GM18868 (cell line): ENCODE measurements at regions not wholly inside any gene's neighbourhood (a gene's known extent, or its start where the extent isn't known, plus 50 kb on each side); places are given as distances from the start of the nearest gene placed in this dataset.
"Not testable (repeated sequence)": the region's sequence is repeated elsewhere in the genome, so short reads cannot be mapped to it uniquely, and the experiment has no call there.

Experiments used
- ATAC-seq: cut with Tn5 transposase; IDR thresholded peaks from one replicate; pipeline ENCODE4 v1.9.1; 2021; ENCODE audit warnings: mild to moderate bottlenecking, moderate library complexity; ENCODE audit not compliant: unreplicated experiment

DNA sequence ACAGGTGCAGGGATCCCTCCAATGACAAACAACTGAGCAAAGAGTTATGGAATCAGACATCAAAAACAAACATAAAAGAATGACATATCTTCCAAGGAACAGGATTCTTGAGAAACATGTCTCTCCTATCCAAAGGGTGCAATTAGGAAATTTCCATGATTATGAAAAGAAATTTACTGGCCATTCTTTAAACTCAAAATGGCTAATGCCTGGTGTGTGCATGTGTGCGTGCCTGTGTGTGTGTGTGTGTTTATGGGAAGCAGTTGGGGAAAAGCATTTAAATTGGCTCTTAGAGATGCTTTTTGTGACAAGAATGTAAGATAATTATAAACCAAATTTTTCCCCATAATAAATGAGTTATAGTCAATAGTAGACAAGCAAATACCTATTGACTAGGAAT lies 320.5 kb upstream of the THBS1 start:
- ATAC-seq: no peak

DNA sequence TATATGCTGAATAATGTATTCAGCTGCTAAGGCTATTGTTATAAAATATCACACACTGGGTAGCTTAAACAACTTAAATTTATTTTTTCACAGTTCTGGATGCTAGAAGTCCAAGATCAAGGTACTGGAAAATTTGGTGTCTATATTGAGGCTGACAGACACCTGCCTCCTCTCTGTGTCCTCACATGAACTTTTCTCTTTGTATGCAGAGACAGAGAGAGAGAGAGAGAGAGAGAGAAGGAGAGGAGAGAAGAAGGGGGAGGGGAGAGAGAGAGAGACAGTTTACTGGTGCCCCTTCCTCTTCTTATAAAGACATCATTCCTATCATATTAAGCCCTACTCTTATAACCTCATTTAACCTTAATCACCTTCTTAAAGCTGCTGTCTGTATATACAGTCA lies 320.1 kb upstream of the THBS1 start:
- ATAC-seq: no peak

DNA sequence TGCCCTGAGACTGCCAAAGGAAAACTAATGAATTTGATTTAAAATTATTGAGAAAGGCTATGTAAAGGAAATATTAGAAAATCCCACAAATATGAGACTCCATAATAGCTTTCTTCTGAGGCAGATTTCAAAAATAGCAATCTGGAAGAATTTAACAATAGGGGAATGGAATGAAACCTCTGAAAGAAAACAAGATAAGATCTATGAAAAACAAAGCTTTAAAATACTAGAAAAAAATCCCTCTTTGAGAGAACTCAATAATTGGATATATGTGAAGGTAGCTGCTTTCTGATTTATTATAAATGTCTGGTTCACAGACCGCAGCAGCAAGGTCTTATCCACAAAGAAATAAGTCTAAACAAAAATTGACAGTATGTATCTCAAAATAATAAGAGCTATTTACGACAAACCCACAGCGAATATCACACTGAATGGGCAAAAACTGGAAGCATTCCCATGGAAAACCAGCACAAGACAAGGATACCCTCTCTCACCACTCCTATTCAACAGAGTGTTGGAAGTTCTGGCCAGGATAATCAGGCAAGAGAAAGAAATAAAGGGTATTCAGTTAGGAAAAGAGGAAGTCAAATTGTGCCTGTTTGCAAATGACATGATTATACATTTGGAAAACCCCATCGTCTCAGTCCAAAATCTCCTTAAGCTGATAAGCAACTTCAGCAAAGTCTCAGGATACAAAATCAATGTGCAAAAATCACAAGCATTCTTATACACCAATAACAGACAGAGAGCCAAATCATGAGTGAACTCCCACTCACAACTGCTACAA lies 319.3 kb upstream of the THBS1 start:
- not testable (repeated sequence) for ATAC-seq

DNA sequence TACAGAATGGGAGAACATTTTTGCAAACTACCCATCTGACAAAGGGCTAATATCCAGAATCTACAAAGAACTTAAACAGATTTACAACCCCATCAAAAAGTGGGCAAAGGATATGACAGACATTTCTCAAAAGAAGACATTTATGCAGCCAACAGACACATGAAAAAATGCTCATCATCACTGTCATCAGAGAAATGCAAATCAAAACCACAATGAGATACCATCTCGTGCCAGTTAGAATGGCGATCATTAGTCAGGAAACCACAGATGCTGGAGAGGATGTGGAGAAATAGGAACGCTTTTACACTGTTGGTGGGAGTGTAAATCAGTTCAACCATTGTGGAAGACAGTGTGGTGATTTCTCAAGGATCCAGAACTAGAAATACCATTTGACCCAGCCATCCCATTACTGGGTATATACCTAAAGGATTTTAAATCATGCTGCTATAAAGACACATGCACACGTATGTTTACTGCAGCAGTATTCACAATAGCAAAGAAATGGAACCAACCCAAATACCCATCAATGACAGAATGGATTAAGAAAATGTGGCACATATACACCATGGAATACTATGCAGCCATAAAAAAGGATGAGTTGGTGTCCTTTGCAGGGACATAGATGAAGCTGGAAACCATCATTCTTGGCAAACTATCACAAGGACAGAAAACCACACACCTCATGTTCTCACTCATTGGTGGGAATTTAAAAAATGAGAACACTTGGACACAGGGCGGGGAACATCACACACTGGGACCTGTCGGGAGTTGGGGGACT lies 317.7 kb upstream of the THBS1 start:
- ATAC-seq: not testable (repeated sequence)

DNA sequence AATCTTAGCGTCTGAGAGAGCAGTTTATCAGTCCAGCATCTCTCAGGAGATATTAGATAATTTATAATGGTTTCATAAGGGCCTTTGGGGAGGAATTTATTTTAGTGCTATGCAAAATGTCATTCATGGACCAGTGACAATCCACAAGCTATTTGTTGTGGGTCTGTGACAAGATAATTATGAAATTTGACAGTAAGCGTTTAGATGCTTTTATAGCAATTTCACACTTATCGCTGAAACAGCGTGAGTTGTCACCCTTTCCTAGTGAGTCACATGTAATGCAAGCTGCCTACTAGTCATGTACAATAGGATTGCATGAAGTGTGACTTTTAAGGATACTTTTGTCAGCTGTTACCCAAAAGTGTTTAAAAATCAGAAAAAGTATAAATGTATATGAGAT lies 315.6 kb upstream of the THBS1 start:
- no peak for ATAC-seq

DNA sequence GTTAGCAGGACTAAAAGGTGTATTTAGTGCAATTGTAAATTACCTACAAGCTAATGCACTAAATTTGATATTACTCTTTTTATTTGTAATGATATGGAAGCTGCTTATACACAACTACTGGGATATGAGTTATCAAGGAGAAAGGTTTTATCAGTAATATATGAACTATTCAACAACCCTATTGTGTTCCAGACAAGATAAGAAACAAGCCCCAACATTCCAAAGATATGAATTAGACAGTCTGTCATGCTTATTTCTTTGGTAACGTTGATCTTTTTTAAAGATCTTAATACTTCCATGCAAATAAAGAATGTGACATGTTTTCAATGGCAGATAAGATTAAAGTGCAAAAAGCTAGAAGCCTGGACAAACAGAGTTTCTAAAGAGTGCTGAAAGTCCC lies 314.0 kb upstream of the THBS1 start:
- ATAC-seq: no peak

DNA sequence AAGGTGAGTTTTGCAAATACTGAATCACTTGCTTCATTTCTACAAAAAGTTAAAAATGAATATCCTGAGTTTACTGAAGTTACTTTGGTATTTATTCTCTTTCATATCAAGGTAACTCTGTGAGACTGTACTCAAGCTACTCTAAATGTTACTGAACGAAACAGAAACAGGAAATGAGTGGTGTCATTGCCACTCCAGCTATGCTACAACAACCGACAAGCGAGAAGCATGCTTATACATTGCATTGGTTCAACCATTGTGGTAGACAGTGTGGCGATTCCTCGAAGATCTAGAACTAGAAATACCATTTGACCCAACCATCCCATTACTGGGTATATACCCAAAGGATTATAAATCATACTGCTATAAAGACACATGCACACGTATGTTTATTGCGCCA lies 313.2 kb upstream of the THBS1 start:
- ATAC-seq: peak; percentile 95

DNA sequence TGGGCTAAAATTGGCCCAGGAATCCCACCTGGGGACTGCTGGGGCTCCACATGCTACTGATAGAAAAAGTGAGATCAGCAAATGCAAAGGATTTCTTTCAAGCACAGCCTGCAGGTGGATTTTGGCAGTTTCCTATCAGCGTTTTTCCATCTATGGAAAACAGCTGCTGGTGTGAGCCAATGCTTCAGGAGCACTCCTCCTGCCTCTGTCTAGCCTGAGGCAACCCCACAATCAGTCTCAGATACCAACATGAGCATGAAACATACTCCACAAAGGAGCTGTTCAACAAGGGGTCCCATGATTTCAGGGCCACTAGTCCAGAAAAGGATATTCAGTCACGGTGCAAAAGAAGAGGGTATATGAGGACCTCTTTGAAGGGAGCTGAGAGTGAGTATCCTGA lies 311.5 kb upstream of the THBS1 start:
- ATAC-seq: no peak

DNA sequence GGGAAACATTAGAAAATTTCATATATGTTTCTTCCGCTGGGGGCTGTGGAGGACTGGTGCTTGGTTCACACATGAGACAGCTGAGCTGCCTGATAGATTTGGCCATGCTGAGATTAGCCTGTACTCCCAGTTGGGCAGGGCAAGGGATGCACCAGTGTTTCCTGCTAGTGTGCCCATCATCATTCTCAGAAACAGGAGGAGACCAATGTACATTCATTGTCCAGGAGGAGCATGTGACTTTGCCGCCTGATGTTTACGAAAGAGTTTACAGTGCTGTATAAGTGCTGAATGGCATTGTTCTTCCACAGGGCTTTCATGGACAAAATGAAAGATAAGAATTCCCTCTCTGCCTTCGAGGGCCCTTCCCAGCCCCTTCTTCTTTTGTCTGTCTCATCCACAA lies 311.1 kb upstream of the THBS1 start:
- ATAC-seq: no peak

DNA sequence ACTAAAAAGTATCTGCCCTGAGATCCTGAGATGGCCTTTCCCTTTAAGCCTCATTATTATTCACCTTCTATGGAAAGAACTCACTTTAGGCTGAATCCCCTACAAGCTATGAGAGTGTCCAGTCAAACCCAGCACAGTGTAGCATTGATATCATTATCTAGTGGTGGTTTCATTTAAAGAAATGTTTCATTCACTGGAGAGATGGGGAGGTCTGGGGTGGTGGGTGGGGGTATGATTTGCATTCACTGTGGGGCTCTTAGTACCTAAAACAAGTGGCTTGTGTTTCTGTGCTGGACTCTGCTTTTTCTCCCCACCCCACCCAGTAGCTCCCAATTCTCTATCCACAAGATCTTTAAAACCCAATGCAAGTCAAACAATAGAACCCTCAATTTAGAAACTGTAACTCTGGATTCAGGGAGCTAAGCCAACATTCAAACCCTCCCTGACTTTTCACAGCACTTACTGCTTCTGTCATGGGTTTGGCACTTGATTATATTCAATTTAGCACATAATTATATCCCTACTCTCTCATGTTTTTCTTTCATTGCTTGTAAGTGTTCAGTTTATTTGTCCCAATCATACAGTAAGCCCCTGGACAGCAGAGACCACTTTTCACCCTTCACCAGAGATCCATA lies 310.5 kb upstream of the THBS1 start:
- ATAC-seq: no peak

DNA sequence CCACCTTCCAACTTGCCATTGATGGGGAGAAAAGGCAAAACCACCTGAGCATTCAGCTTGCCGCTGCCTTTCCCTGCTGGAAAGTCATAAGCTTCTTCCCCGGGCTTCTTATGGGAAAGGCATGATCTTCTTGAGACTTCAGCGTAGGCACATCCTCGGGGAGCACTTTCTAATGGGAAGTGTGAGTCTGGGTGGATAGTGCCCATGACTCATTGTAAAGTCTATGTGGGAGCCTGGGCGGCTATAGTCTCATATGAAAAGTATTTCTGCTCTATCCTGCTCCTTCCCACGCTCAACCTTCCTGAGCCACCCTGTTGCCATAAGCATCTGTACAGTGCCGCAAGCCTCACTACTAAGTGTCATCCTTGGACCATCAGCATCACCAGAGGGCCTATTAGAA lies 309.9 kb upstream of the THBS1 start:
- no peak for ATAC-seq

DNA sequence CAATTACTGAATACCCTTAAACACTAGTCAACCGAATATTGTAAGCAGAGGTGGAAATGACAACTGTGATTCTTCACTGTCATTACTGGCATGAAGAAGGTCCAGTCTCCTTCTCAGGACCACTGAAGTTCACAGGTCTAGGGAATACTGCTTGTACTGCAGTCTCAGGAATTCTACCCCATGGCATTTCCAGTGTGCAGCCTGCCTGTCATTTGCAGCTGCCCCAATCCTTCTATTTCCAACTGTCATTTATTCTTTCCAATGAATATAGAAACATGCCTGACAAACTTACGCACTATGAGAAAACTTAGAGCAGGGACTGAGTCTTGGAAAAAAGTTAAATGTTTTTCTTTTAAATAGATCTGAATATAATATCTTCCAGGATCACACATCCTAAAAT lies 308.0 kb upstream of the THBS1 start:
- ATAC-seq: no peak

DNA sequence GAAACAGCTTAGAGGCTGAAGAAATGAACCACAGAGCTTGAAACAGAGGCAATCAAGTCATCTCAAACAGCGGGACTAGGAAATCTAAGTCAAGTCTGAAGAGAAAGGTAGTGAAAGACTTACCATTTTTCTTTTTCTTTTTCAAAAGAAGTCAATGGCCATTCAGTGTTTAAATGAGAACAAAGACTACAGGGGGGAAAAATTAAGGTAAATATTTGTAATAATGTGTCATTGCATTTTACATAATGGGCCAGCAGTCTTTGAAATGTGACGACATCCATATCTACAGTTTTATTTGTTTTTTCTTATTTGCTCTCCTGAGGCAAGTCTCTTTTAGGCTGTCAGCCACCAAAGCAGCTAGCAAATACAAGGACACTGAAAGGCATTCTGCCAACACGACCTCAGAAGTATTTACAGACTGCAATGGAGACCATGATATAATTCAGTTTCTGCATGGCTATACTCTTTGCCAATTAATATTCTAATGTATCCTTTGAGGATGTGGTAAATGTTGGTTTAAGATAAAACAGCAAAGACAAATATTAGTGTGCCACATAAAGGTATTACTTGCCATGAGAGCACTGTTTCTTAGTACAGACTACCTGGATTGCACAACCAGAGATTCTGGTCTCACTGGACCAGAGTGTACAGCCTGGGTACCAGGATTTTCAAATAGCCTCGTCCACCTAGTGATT lies 307.0 kb upstream of the THBS1 start:
- no peak for ATAC-seq

DNA sequence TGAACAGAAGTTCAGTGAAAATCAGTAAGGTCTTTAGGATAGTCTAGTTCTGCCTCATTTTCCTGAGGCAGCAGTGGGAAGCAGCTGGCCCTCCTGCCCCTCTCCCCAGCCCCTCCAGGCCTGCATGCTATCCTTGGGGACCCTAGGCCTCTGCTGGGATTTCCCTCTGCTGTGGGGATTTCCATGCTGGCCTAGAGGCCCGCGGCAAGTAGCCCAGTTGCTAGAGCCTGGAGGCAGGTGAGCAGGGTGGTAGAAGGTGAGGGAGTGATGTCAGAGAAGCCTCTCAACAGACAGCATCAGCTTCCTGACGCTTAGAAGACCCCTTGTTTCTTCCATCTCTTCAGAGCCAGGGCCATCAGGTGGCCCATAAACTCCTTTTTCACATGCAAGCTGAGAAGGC lies 305.8 kb upstream of the THBS1 start:
- peak; percentile 76 for ATAC-seq

DNA sequence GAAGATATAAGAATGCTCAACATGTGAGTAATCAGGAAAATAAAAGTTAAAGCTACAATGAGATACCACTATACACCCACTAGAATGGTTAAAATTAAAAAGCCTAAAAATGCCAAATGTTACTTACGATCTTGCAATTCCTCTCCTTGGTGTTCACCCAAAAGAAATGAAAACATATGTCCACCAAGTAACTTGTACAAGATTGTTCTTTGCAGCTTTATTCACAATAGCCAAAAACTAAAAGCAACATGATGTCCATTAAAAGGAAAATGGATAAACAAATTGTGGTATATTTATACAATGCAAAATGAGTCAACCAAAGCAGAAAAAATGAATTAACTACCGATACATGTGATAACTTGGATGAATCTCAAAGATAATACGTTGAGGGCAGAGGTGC lies 301.6 kb upstream of the THBS1 start:
- no peak for ATAC-seq

DNA sequence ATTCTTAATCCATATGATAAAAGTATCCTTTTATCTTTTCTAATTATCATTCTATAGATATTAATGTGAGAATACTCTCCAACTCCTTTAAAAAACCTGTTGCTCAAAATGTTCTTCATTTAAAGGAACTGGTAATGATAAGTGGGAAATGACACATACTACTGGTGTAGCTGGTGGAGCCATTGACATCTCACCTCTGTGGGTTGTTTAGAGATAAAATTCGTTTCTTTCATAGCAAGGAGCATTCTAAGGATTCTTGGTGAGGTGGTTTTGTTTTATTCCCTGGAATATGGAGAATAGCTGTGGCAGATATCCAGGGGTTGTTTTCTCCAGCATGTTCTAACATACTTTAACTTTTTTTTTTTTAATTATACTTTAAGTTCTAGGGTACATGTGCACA lies 299.8 kb upstream of the THBS1 start:
- no peak for ATAC-seq

DNA sequence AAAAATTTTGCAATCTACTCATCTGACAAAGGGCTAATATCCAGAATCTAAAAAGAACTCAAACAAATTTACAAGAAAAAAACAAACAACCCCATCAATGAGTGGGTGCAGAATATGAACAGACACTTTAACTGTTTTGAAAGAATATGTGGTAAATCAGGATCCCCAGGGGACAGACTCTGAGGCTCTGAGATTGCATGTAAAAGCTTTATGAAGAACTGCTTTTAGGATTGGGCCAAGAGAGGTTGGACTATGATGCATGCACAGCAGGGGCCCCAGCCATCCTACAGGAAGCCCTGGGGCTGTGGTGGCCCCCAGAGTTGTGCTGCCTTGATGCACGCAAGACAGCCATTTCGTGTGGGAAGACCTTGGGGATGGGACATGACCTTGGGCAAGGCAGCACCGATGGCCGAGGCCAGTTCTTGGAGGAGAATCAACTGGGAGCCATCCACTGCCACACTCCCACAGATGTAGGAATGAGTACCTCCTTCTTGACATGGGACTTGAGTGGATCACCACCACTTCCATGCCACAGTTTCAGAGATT lies 298.1 kb upstream of the THBS1 start:
- no peak for ATAC-seq

DNA sequence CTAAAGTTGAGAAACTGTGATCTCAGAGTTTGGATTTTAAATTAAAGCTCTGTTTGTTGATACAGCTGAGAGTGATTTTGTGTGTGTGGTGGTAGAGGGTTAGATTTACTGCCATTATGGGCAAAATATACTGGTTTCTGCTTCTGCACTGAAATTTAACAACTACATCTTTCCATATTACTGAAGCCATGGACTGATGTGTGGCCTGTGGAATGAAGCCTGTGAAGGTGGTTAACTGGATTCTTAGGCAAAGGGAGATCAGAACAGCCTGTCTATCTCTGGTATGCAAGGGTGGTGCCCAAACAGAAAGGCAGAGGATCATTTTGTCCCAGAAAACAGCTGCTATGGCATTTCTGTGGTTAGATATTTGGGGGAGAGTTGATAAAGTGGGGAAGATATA lies 297.3 kb upstream of the THBS1 start:
- no peak for ATAC-seq

DNA sequence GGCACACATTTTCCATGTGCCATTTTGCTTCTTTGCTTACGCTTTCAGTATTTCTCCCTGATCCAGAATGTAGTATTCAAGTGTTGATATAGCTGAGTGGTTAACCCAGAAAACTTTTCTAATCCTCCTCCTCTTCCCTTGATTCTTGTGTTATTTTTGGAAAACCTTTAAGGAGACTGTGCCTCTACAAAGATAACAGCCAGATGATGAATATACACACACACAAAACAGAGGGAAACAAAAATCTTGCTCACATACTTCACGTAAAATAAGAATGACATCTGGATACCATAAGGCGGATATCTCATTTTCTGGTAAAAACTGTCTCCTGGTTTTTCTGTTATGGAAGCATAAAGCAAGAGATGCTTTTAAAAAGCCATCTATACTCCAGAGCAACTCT lies 295.8 kb upstream of the THBS1 start:
- ATAC-seq: no peak

DNA sequence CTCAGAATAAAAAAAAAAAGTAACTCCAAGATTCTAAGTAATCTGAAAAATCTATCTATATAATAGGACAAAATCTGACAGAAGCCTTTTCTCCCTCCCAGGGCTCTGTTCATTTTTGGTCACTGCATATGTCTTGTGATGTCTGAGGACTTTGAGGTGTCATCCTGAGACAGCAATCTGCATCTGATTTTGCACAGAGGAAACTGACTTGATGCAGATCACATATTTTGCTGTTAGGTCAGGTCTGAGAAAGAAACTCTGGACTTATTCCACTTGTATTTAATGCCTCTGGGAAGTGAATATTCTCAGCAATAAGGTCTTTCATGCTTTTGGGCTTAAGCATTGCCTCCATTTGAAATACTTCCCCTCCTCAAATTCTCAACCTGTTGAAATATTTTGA lies 295.2 kb upstream of the THBS1 start:
- ATAC-seq: no peak

DNA sequence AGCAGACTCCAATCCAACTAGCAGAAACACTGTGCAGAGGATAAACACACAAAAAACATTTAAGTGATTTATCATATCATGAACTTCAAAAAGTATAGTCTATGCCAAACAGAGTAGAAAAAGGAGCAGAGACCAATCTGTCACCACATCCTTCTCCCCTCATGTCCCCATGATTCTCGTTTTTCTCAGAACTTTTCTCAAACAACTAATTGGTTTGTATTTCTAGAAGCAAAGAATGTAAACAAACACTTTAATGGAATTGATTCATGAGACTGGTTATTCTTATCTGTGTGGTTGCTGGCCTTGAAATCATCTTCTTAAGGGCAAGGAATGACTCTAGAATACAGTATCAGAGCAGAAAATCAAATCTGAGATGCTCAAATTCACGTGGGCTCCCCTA lies 294.2 kb upstream of the THBS1 start:
- no peak for ATAC-seq
